ENCODE measurements at regions not wholly inside any gene's neighbourhood (a gene's known extent, or its start where the extent isn't known, plus 50 kb on each side); places are given as distances from the start of the nearest gene placed in this dataset.
A peak's percentile ranks its signal among the peaks of the same experiment; 100 is the strongest.
"Not testable (repeated sequence)": the region's sequence is repeated elsewhere in the genome, so short reads cannot be mapped to it uniquely, and the experiment has no call there.

- no peak for DNase-seq (ENCODE audit: low spot score)
Measured at GRCh38 chr10:14425034-14425433, 94.3 kb upstream of the FRMD4A start.

- DNase-seq (ENCODE audit: low spot score), result no peak
Measured at GRCh38 chr10:14423111-14423744, 92.5 kb upstream of the FRMD4A start.

GRCh38 chr10:14422431-14422830 is 91.7 kb upstream of the FRMD4A start:
- DNase-seq (ENCODE audit: low spot score), result no peak

GRCh38 chr10:14421941-14422340 is 91.2 kb upstream of the FRMD4A start:
- DNase-seq (ENCODE audit: low spot score), result no peak

- DNase-seq (ENCODE audit: low spot score), result not testable (repeated sequence)
Measured at GRCh38 chr10:14417336-14417735, 86.6 kb upstream of the FRMD4A start.

GRCh38 chr10:14416308-14416700 is 85.6 kb upstream of the FRMD4A start:
- no peak for DNase-seq (ENCODE audit: low spot score)

- no peak for DNase-seq (ENCODE audit: low spot score)
Measured at GRCh38 chr10:14415676-14416307, 85.1 kb upstream of the FRMD4A start.

GRCh38 chr10:14414901-14415300 is 84.2 kb upstream of the FRMD4A start:
- DNase-seq (ENCODE audit: low spot score), result no peak

- no peak for DNase-seq (ENCODE audit: low spot score)
Measured at GRCh38 chr10:14413523-14413922, 82.8 kb upstream of the FRMD4A start.

- DNase-seq (ENCODE audit: low spot score), result no peak
Measured at GRCh38 chr10:14412624-14413023, 81.9 kb upstream of the FRMD4A start.

- no peak for DNase-seq (ENCODE audit: low spot score)
Measured at GRCh38 chr10:14409856-14410458, 79.2 kb upstream of the FRMD4A start.

GRCh38 chr10:14409247-14409646 is 78.5 kb upstream of the FRMD4A start:
- DNase-seq (ENCODE audit: low spot score), result no peak

- DNase-seq (ENCODE audit: low spot score), result no peak
Measured at GRCh38 chr10:14408139-14408538, 77.4 kb upstream of the FRMD4A start.

- no peak for DNase-seq (ENCODE audit: low spot score)
Measured at GRCh38 chr10:14407567-14407966, 76.8 kb upstream of the FRMD4A start.

- peak; percentile 51 for DNase-seq (ENCODE audit: low spot score)
Measured at GRCh38 chr10:14405076-14406065, 74.6 kb upstream of the FRMD4A start.

- no peak for DNase-seq (ENCODE audit: low spot score)
Measured at GRCh38 chr10:14403881-14404623, 73.3 kb upstream of the FRMD4A start.

GRCh38 chr10:14403359-14403758 is 72.6 kb upstream of the FRMD4A start:
- no peak for DNase-seq (ENCODE audit: low spot score)

- no peak for DNase-seq (ENCODE audit: low spot score)
Measured at GRCh38 chr10:14399641-14400040, 68.9 kb upstream of the FRMD4A start.

- peak; percentile 95 for DNase-seq (ENCODE audit: low spot score)
Measured at GRCh38 chr10:14397066-14397465, 66.3 kb upstream of the FRMD4A start.

GRCh38 chr10:14396411-14397048 is 65.8 kb upstream of the FRMD4A start:
- peak; percentile 53 for DNase-seq (ENCODE audit: low spot score)

GRCh38 chr10:14394179-14394578 is 63.5 kb upstream of the FRMD4A start:
- no peak for DNase-seq (ENCODE audit: low spot score)
